ENCODE measurements at regions not wholly inside any gene's neighbourhood (a gene's known extent, or its start where the extent isn't known, plus 50 kb on each side); places are given as distances from the start of the nearest gene placed in this dataset.
"Not testable (repeated sequence)": the region's sequence is repeated elsewhere in the genome, so short reads cannot be mapped to it uniquely, and the experiment has no call there.

DNA sequence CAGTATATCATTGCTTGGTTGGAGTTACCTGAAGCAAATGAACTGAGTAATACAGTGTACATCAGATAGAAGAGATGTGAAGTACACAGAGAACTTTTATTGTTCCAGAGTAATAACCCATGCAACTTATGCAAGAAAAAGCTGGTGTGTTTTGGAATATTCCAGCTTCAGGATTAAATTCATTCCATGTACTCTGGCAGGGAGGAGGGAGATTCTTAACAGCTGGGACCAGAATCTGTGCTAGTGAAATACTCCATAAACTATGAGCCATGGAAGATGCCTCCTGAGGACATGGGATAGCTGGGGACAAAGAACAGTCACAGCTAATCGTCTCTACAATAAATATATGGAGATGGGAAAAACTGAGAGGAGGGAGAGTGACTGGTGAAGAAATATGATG lies 101.6 kb upstream of the OTUD4 start:
- no peaks in the 10 kb centered on the region for H3K79me2 ChIP-seq (ENCODE audit: control insufficient read depth, insufficient read depth, low read length, unreplicated experiment)
- H3K36me3 ChIP-seq (ENCODE audit: insufficient read depth, low read length) = no peaks in the 10 kb centered on the region
- no peak overlapping the region for H2AFZ ChIP-seq (ENCODE audit: low read length, unreplicated experiment)
- no peak overlapping the region for H3K4me3 ChIP-seq (ENCODE audit: low read depth, low read length)
- no peak overlapping the region for H3K27ac ChIP-seq (ENCODE audit: low read depth, low read length)
- peaks cover 16% of the 10 kb centered on the region for H3K4me1 ChIP-seq (ENCODE audit: control insufficient read depth, insufficient read depth, low read length, unreplicated experiment)
- no peaks in the 10 kb centered on the region for H3K27me3 ChIP-seq (ENCODE audit: insufficient read depth, low read length)

DNA sequence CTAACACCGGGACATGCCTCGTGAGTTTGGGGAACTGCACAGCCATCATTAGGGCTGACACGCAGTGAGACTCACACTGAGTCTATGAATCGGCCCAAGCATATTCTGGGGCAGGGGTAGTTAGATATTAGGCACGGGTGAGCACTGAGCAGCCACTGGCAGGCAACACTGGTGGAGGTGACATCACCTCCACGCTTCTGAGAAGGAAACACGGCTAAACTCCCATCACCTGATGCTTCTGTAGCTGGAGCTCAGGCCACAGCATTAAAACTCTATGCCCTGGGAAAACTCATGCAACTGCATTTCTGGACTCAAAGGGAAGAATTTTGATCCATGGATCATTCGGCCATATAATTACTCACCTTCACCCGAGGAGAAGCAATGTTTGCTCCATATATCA lies 100.8 kb upstream of the OTUD4 start:
- H3K4me1 ChIP-seq (ENCODE audit: control insufficient read depth, insufficient read depth, low read length, unreplicated experiment) = peaks cover 16% of the 10 kb centered on the region
- no peaks in the 10 kb centered on the region for H3K27me3 ChIP-seq (ENCODE audit: insufficient read depth, low read length)
- H3K79me2 ChIP-seq (ENCODE audit: control insufficient read depth, insufficient read depth, low read length, unreplicated experiment) = no peaks in the 10 kb centered on the region
- H3K4me3 ChIP-seq (ENCODE audit: low read depth, low read length) = no peak overlapping the region
- H2AFZ ChIP-seq (ENCODE audit: low read length, unreplicated experiment) = no peak overlapping the region
- no peaks in the 10 kb centered on the region for H3K36me3 ChIP-seq (ENCODE audit: insufficient read depth, low read length)
- no peak overlapping the region for H3K27ac ChIP-seq (ENCODE audit: low read depth, low read length)

DNA sequence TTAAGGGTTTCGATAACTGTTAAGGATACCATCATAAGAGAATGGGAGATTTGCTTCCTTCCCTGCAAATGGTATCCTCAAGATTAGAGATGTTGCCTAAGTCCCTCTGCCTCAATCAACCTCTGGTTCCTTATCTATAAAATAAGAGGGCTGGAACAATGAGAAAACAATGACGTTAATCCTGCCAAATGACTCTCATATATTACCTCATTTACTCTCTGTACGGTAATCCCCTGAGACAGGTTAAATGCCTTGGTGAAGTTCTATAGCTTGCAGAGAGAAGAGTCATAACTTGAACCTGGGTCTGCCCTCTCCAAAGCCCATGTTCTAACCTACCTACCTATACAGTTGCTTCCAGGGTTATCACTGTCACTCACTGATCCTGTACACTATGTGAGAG lies 100.2 kb upstream of the OTUD4 start:
- H3K4me3 ChIP-seq (ENCODE audit: low read depth, low read length) = no peak overlapping the region
- H3K27me3 ChIP-seq (ENCODE audit: insufficient read depth, low read length) = no peaks in the 10 kb centered on the region
- peaks cover 16% of the 10 kb centered on the region for H3K4me1 ChIP-seq (ENCODE audit: control insufficient read depth, insufficient read depth, low read length, unreplicated experiment)
- H2AFZ ChIP-seq (ENCODE audit: low read length, unreplicated experiment) = no peak overlapping the region
- no peak overlapping the region for H3K27ac ChIP-seq (ENCODE audit: low read depth, low read length)
- no peaks in the 10 kb centered on the region for H3K79me2 ChIP-seq (ENCODE audit: control insufficient read depth, insufficient read depth, low read length, unreplicated experiment)
- no peaks in the 10 kb centered on the region for H3K36me3 ChIP-seq (ENCODE audit: insufficient read depth, low read length)

DNA sequence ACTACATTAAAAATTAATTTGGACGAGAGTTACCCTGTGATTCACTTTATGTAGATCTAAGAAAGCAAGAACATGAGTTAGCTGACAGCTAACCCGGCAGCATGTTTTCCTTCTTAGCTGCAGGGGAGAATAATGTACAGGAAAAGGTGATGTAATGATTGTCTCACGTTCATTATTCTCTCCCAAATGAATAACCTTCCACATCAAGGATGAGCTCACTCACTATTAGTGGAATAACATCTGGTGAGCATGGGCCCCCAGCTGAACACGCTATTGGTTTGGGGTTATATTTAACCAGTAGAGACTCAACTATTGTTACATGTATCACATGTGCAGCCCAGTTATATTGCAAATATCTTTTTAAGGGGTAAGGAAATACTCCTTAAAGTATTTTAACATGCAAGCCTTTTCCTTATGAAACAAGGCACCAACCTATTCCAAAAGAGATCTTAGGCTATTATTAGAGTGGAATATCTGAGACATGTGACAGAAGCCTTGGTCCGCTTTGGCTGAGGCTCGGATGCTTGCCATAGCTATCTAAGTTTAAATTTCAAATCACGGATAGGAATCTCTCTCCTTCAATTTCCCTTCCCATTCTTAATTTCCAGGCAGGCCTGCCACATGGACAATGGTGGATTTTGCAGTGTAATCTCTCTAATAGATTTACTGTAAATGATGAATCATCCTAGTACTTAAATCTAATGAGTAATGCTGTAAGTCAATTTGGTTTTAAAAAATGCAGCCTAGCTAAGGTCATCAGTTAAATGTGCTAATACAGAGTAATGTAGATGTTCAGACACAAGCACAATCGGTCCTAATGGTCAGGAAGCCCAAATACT lies 99.0 kb upstream of the OTUD4 start:
- peaks cover 16% of the 10 kb centered on the region for H3K4me1 ChIP-seq (ENCODE audit: control insufficient read depth, insufficient read depth, low read length, unreplicated experiment)
- peak overlapping the region; percentile 77 for H3K27ac ChIP-seq (ENCODE audit: low read depth, low read length)
- H3K27me3 ChIP-seq (ENCODE audit: insufficient read depth, low read length) = no peaks in the 10 kb centered on the region
- H3K79me2 ChIP-seq (ENCODE audit: control insufficient read depth, insufficient read depth, low read length, unreplicated experiment) = no peaks in the 10 kb centered on the region
- H3K36me3 ChIP-seq (ENCODE audit: insufficient read depth, low read length) = no peaks in the 10 kb centered on the region
- peak overlapping the region; percentile 18; the same call in 1 of the 2 replicates for H3K4me3 ChIP-seq (ENCODE audit: low read depth, low read length)
- peak overlapping the region; percentile 35 for H2AFZ ChIP-seq (ENCODE audit: low read length, unreplicated experiment)

DNA sequence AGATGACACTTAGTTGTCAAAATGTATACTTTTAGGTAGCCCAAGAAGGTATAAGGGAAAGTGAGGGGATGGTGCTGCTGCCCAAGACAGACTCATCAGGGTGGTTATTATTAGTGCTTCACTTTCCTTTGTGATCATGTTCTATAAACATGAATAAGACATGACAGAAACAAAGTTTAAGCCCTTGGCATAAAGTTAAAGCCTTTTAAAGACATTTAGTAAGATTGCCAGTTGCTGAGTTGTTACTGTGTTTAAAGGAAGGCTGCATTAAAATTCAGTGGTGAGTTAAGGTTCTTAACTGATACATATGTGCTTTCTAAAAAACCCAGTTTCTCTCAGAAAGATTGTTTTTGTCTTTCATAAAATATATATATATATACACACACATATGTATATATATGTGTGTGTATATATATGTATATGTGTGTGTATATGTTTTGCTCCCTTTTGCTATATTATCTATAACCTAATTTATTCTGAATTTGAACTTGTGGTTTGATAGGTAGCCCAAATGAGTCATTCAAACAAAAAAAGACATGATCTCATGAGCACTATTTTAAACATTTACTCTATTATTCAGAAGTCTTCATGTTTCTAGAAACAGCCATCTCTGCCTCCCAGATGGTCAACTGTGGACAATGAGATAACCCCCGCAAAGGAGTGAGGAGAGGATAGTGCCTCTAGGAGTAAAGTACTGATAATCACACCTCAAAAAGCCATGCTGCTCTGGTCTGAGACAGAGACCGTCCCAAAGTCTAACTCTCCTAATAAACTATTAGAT lies 98.1 kb upstream of the OTUD4 start:
- Histone ChIP-seq H3K79me2 (ENCODE audit: control insufficient read depth, insufficient read depth, low read length, unreplicated experiment) (no peaks in the 10 kb centered on the region), H3K27ac (ENCODE audit: low read depth, low read length) (peak overlapping the region; percentile 77), H3K4me3 (ENCODE audit: low read depth, low read length) (no peak overlapping the region), H3K4me1 (ENCODE audit: control insufficient read depth, insufficient read depth, low read length, unreplicated experiment) (peaks cover 16% of the 10 kb centered on the region), H3K27me3 (ENCODE audit: insufficient read depth, low read length) (no peaks in the 10 kb centered on the region), H2AFZ (ENCODE audit: low read length, unreplicated experiment) (peak overlapping the region; percentile 35), H3K36me3 (ENCODE audit: insufficient read depth, low read length) (no peaks in the 10 kb centered on the region)

DNA sequence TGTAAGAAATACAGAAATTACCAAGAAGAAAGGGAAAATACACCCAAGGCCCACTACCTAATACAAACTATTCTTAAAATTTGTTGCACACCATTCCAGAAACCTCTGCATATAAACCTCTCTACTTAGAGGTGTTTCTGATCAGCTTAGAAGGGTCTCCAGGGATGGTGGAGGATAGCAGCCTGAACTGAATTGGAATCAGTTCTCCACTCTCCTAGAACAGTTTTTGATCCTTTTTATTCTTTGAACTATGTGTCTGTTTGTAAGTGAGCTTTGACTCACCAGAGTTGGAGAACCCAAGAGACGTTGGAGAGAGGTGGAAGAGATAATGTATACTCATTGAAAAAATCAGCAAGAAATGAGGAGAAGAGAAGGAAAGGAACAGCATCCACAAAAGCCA lies 96.6 kb upstream of the OTUD4 start:
- no peak overlapping the region for H3K4me3 ChIP-seq (ENCODE audit: low read depth, low read length)
- H3K79me2 ChIP-seq (ENCODE audit: control insufficient read depth, insufficient read depth, low read length, unreplicated experiment) = no peaks in the 10 kb centered on the region
- peaks cover 16% of the 10 kb centered on the region for H3K4me1 ChIP-seq (ENCODE audit: control insufficient read depth, insufficient read depth, low read length, unreplicated experiment)
- H3K27ac ChIP-seq (ENCODE audit: low read depth, low read length) = no peak overlapping the region
- H2AFZ ChIP-seq (ENCODE audit: low read length, unreplicated experiment) = no peak overlapping the region
- no peaks in the 10 kb centered on the region for H3K36me3 ChIP-seq (ENCODE audit: insufficient read depth, low read length)
- no peaks in the 10 kb centered on the region for H3K27me3 ChIP-seq (ENCODE audit: insufficient read depth, low read length)

DNA sequence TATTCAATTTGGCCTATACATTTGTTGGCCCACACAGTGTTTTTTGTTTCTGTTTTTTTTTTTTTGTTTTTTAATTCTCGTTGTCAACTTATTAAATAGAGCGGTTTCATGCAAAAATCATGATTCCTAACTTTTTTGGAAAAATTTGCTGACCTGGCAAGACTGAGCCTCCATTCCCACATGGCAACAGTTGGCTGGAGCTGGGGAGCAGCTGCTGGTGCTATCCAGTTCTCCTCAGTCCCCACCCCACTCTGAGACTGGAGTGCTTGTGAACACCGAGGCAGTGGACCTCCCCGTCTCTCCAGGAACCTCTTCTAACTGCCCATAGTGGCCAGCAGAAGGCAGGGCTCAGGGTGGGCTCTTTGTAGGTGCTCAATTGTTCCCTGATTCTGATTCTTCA lies 95.7 kb upstream of the OTUD4 start:
- Histone ChIP-seq H3K27ac (ENCODE audit: low read depth, low read length) (no peak overlapping the region), H2AFZ (ENCODE audit: low read length, unreplicated experiment) (no peak overlapping the region)

DNA sequence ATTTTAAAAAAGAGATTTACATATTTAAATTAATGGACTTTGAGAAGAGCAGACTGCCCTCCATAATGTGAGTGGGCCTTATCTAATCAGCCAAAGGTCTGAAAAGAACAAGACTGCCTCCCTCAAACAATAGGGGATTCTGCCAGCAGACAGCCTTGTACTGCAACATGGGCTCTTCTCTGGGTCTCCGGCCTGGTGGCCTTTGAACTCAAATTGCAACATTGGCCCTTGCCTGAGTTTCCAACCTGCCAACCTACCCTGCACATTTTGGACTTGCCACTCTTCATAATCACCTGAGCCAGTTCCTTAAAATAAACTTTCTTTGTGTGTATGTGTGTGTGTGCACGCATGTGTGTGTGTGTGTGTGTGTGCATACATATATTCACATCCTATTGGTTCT lies 90.8 kb upstream of the OTUD4 start:
- H3K27me3 ChIP-seq (ENCODE audit: insufficient read depth, low read length) = no peaks in the 10 kb centered on the region
- no peaks in the 10 kb centered on the region for H3K36me3 ChIP-seq (ENCODE audit: insufficient read depth, low read length)
- H3K4me1 ChIP-seq (ENCODE audit: control insufficient read depth, insufficient read depth, low read length, unreplicated experiment) = no peaks in the 10 kb centered on the region
- H3K27ac ChIP-seq (ENCODE audit: low read depth, low read length) = no peak overlapping the region
- no peaks in the 10 kb centered on the region for H3K79me2 ChIP-seq (ENCODE audit: control insufficient read depth, insufficient read depth, low read length, unreplicated experiment)
- H3K4me3 ChIP-seq (ENCODE audit: low read depth, low read length) = no peak overlapping the region
- H2AFZ ChIP-seq (ENCODE audit: low read length, unreplicated experiment) = no peak overlapping the region

More for the DNA sequence above, 95.7 kb upstream of the OTUD4 start:
- H3K36me3 ChIP-seq (ENCODE audit: insufficient read depth, low read length) = no peaks in the 10 kb centered on the region
- no peak overlapping the region for H3K4me3 ChIP-seq (ENCODE audit: low read depth, low read length)
- H3K27me3 ChIP-seq (ENCODE audit: insufficient read depth, low read length) = no peaks in the 10 kb centered on the region
- H3K4me1 ChIP-seq (ENCODE audit: control insufficient read depth, insufficient read depth, low read length, unreplicated experiment) = peaks cover 16% of the 10 kb centered on the region
- H3K79me2 ChIP-seq (ENCODE audit: control insufficient read depth, insufficient read depth, low read length, unreplicated experiment) = no peaks in the 10 kb centered on the region

DNA sequence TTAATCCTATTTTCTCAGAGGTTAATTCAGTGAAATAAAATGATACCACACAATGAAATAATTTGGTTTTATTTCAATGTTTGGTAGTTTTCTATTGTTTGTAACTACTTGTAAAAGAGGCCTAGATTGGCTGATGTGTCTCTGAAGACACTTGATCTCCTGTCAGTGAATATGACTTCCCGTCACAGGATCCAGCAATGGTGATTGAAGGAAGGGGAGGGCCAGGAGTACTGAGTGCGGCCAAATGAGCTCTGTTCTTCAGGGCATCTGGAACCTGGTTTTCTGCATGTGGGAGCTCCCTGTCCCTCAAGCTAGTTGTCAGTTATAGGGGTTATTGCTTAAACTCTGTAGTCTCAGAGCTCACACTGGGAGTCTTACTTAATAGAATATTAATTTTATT lies 86.5 kb upstream of the OTUD4 start:
- H3K27ac ChIP-seq (ENCODE audit: low read depth, low read length) = no peak overlapping the region
- no peaks in the 10 kb centered on the region for H3K4me1 ChIP-seq (ENCODE audit: control insufficient read depth, insufficient read depth, low read length, unreplicated experiment)
- H3K79me2 ChIP-seq (ENCODE audit: control insufficient read depth, insufficient read depth, low read length, unreplicated experiment) = no peaks in the 10 kb centered on the region
- no peaks in the 10 kb centered on the region for H3K36me3 ChIP-seq (ENCODE audit: insufficient read depth, low read length)
- H3K27me3 ChIP-seq (ENCODE audit: insufficient read depth, low read length) = no peaks in the 10 kb centered on the region
- H3K4me3 ChIP-seq (ENCODE audit: low read depth, low read length) = no peak overlapping the region
- H2AFZ ChIP-seq (ENCODE audit: low read length, unreplicated experiment) = no peak overlapping the region

DNA sequence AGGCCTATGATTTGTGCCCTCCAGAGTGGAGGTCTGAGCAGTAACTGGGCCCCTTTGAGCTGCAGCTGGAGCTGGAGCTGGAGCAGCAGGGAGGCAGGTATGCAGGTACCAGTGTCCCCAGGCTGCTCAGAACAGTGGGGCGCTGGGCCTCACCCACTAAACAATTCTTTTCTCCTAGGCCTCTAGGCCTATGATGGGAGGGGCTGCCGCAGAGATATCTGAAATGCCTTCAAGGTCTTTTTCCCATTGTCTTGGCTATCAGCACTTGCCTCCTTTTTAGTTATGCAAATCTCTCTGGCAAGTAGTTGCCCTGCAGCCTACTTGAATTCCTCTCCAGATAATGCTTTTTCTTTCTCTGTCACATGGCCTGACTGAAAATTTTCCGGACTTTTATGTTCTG lies 79.7 kb upstream of the OTUD4 start:
- H3K79me2 ChIP-seq (ENCODE audit: control insufficient read depth, insufficient read depth, low read length, unreplicated experiment) = no peaks in the 10 kb centered on the region
- H3K27me3 ChIP-seq (ENCODE audit: insufficient read depth, low read length) = no peaks in the 10 kb centered on the region
- H3K4me1 ChIP-seq (ENCODE audit: control insufficient read depth, insufficient read depth, low read length, unreplicated experiment) = no peaks in the 10 kb centered on the region
- no peak overlapping the region for H3K4me3 ChIP-seq (ENCODE audit: low read depth, low read length)
- no peak overlapping the region for H3K27ac ChIP-seq (ENCODE audit: low read depth, low read length)
- no peak overlapping the region for H2AFZ ChIP-seq (ENCODE audit: low read length, unreplicated experiment)
- H3K36me3 ChIP-seq (ENCODE audit: insufficient read depth, low read length) = no peaks in the 10 kb centered on the region

DNA sequence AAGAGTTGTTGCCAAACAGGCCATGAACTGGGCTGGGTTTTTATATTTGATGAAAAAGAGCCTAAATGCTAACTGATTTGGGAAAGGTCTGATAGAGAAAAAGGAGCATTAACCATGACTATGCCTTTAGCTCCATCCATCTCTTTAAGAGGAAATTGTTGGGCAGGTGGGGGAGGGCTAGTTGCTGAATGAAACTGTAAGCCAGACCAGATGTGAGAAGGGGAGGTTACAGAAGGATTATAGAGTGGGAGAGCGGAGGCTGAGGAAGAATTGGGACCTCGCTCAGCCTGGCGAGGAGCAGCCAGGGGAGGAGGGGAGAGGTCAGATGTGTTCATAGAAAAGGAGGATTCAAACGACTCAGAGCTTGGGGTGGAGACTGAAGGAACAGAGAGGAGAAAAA lies 74.9 kb upstream of the OTUD4 start:
- H2AFZ ChIP-seq (ENCODE audit: low read length, unreplicated experiment) = not testable (repeated sequence)

More for the DNA sequence above, 74.9 kb upstream of the OTUD4 start:
- H3K36me3 ChIP-seq (ENCODE audit: insufficient read depth, low read length); H3K4me3 ChIP-seq (ENCODE audit: low read depth, low read length); H3K27ac ChIP-seq (ENCODE audit: low read depth, low read length); H3K4me1 ChIP-seq (ENCODE audit: control insufficient read depth, insufficient read depth, low read length, unreplicated experiment); H3K79me2 ChIP-seq (ENCODE audit: control insufficient read depth, insufficient read depth, low read length, unreplicated experiment): not testable (repeated sequence)
- peaks cover 26% of the 10 kb centered on the region; the same call in 1 of the 2 replicates for H3K27me3 ChIP-seq (ENCODE audit: insufficient read depth, low read length)

All from ACC112 (cell line).